ENCODE measurements at regions not wholly inside any gene's neighbourhood (a gene's known extent, or its start where the extent isn't known, plus 50 kb on each side); places are given as distances from the start of the nearest gene placed in this dataset.

DNA sequence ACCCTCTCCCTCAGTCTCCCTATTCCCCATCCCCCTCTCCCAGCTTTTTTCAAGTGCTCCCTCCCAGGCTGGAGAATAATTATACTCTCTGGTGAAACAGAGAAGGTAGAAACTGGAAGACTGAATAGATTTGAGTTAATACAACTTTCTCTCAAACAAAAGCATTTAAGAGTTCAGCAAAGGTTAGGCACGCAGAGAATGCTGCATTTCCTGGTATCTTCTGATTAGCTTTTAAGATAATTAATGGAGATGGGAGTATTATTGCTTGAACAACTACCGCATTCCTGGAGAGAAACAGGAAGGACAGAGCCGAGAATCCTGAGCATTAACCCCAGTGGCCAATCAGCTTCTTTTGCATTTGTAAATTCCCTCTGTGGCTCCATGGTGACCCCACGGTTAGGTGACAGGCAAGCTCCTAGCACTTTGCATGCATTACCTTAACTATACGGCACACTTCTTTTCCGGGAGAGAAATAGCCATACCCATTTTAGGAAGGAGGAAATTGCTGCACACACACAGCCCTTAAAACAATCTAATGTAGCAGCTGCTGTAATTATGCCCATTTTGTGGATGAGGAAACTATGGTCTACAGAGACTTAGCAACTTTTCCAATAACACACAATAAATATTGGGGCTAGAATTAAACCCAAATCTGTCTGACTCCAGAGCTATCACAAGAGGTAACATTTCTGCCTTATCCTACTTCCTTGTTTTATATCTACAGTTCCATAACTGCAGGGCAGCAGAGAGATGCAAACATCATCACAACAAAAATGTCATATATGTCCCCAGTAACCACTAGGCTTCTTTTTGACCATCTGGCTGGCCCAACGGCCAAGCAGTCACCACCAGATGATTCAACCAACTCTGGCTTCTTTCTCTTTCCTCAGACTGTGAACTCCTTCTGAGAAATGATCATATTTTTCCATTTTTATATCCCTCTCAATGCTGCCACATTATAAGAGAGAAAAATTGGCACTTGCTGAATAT is 169.9 kb downstream of the CD24 start:
- no peak for DNase-seq (ENCODE audit: extremely low read depth, low read depth)
- no peak overlapping the region for H3K4me3 ChIP-seq (replicated peaks; ENCODE audit: low read depth, low read length)
- TF ChIP-seq, protein P1, sequence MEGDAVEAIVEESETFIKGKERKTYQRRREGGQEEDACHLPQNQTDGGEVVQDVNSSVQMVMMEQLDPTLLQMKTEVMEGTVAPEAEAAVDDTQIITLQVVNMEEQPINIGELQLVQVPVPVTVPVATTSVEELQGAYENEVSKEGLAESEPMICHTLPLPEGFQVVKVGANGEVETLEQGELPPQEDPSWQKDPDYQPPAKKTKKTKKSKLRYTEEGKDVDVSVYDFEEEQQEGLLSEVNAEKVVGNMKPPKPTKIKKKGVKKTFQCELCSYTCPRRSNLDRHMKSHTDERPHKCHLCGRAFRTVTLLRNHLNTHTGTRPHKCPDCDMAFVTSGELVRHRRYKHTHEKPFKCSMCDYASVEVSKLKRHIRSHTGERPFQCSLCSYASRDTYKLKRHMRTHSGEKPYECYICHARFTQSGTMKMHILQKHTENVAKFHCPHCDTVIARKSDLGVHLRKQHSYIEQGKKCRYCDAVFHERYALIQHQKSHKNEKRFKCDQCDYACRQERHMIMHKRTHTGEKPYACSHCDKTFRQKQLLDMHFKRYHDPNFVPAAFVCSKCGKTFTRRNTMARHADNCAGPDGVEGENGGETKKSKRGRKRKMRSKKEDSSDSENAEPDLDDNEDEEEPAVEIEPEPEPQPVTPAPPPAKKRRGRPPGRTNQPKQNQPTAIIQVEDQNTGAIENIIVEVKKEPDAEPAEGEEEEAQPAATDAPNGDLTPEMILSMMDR (IDR thresholded peaks at IDR 0.05; ENCODE audit: low read depth, low read length, missing control alignments) = no peak

DNA sequence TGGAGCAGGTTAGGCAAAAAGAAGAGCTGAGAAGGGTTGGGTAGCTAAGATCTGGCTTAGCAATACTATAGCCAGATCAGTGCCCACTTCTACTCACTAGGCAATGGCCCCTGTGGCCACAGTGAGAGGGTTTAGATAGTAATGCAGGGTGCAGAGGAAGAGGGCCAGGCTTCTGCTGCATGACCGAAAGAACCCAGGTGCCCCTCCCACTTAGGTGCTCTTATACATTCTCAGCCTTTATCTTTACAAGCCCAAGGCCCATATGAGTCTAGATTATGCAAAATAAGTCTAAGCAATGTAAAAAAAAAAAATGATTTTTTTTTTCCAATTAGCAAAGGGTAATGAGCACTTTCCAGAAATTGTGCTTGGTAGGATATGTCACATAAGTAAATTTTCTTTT is 171.3 kb downstream of the CD24 start:
- TF ChIP-seq, protein P1 (IDR thresholded peaks at IDR 0.05; ENCODE audit: low read depth, low read length, missing control alignments) = no peak
- no peak for DNase-seq (ENCODE audit: extremely low read depth, low read depth)
- H3K4me3 ChIP-seq (replicated peaks; ENCODE audit: low read depth, low read length) = no peak overlapping the region

DNA sequence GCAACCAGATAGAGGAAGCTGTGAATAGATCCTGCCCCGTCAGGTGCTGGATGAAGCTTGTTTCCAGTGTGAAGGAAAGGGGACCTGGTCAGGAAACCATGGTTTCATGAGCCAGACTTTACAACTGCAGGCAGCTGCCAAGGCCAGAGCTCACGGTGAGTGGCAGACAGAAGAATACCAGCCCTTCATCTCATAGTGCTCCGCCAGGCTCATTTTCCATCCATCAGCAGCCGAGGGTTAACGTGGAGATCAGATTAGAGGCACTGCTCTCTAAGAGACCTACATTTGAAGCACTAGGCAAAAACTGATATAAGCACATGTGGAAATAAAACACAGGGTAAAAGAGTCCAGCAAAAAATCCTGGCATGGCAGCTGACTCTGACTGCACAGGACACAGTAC is 172.4 kb downstream of the CD24 start:
- TF ChIP-seq, protein P1 (IDR thresholded peaks at IDR 0.05; ENCODE audit: low read depth, low read length, missing control alignments) = no peak
- DNase-seq (ENCODE audit: extremely low read depth, low read depth) = no peak
- H3K4me3 ChIP-seq (replicated peaks; ENCODE audit: low read depth, low read length) = no peak overlapping the region

DNA sequence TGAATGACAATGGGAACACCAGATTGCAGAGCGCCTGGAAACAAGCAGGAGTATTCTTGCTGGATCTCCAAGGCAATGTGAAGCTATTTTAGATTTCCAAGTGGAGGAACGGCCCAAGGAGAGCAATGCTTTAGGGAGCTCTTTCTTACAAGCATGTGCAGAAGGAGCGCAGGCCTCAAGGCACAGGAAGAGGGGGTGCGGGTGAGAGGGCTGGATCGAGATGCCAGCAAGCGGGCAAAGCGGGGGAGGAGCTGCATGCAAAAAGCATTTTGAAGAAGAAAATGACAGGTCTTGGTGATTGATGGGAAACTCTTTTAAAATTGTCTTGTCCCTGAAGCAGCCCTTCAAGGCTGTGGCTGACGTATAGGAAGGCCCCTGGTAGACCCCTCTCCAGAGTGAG is 171.9 kb downstream of the QRSL1 start:
- DNase-seq (ENCODE audit: extremely low read depth, low read depth) = no peak
- no peak overlapping the region for H3K4me3 ChIP-seq (replicated peaks; ENCODE audit: low read depth, low read length)
- TF ChIP-seq, protein P1 (IDR thresholded peaks at IDR 0.05; ENCODE audit: low read depth, low read length, missing control alignments) = no peak

DNA sequence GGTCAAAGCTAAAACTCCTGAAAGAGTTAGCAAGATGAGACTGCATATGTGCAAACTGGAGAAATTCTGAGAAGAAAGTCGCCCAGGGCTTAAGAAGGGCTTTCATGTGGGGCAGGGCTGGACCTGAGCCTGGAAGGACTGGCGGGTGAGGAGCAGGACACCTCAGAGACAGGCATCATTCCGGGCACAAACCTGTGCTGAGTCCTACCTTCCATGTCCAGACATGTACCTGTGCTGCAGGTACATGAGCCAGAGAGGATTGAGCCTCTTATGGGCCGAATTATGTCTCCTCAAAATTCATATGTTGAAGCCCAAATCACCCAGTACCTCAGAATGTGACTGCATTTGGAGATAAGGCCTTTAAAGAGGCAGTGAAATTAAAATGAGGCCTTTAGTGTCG is 171.0 kb downstream of the QRSL1 start:
- DNase-seq (ENCODE audit: extremely low read depth, low read depth) = no peak
- TF ChIP-seq, protein P1 (IDR thresholded peaks at IDR 0.05; ENCODE audit: low read depth, low read length, missing control alignments) = no peak
- no peak overlapping the region for H3K4me3 ChIP-seq (replicated peaks; ENCODE audit: low read depth, low read length)

DNA sequence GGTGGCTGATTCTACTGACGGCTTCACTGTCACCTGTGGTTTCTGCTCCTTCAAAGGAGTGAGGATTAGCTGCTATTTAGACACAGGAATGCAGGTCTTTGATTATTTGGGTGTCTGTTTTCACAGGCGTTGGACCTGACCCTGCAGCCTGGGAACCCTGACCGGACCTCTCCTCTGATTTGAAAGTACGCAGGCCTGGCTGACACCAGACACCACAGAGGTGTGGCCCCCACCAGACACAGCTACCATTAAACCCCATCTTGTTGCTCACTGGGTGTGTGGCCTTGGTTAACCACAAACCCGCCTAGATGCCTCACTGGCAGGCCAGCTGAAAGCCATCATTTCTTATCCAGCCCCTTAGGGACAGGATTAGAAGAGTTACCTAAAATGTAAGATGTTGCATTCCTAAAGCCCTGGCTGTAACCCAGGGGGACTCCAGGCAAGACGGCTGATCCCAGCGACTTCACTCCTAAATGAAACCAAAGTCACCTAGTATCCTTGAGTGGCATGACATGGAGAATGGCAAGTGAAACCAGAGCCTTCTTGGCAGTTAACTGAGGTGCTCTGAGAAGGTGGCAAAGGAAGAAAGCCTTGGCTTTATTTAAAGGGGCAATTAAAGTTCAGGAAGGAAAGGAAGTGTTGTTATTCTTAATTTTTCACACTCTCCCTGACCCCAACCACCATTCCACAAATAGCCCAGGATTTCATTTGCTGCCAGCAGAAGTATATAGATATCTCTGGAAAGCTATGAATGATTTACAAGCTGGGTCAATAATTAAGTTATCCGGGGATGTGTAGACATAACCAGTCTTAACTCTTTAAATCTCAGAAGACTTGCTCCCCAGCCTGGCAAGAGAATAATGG is 169.9 kb downstream of the QRSL1 start:
- no peak overlapping the region for H3K4me3 ChIP-seq (replicated peaks; ENCODE audit: low read depth, low read length)
- no peak for DNase-seq (ENCODE audit: extremely low read depth, low read depth)
- TF ChIP-seq, protein P1 (IDR thresholded peaks at IDR 0.05; ENCODE audit: low read depth, low read length, missing control alignments) = no peak

All from HFF-Myc (cell line).